HCT116 (cell line): ENCODE measurements at regions not wholly inside any gene's neighbourhood (a gene's known extent, or its start where the extent isn't known, plus 50 kb on each side); places are given as distances from the start of the nearest gene placed in this dataset.

Experiments
- ATAC-seq: fragments of 200-7000 bp; cut with Tn5 transposase; 2 replicates; pipeline ENCODE4 v1.9.1; 2020; ENCODE audit warnings: mild to moderate bottlenecking, moderate library complexity
- BruUV-seq: library from RNA; stranded (reverse); fragments of 400-500 nt; replicated peaks from 2 replicates; lab custom pipeline; 2021; lab: Mats Ljungman, UMichigan
- CTCF ChIA-PET: fragments of 300-600 bp; sonication (Branson Sonifier 250); formaldehyde crosslinking; loops from one replicate; lab custom pipeline; 2021; ENCODE audit warnings: antibody characterized with exemption; lab: Charles Lee
- POLR2A ChIA-PET: fragments of 300-600, 350-600 bp; sonication (Branson Sonifier 250); formaldehyde crosslinking; loops from one replicate; lab custom pipeline; 2021; ENCODE audit warnings: antibody characterized with exemption; lab: Charles Lee
- RAD21 ChIA-PET, 2 experiments: fragments of 300-600 bp; sonication (Branson Sonifier 250); formaldehyde crosslinking; loops; one replicate each; lab custom pipeline; 2023; ENCODE audit warnings: low total read pairs in 2 of 2; ENCODE audit not compliant: uncharacterized antibody in 2 of 2, unreplicated experiment in 2 of 2, low non-redundant PET in 1 of 2; lab: Charles Lee
- DNase-seq: peaks from one replicate; pipeline ENCODE4 v3.0.0-alpha.2; 2010; ENCODE audit warnings: low read depth, low spot score
- H2AFZ ChIP-seq: fragments of 200-600 bp; shearing (Covaris generic), sonication (generic); 2 replicates; pipeline ENCODE4 v1.6.1; 2017; ENCODE audit warnings: low read depth, mixed run types, mixed read lengths, antibody characterized with exemption, low read length; ENCODE audit not compliant: poor library complexity, severe bottlenecking
- H3K27ac ChIP-seq: 2 replicates; pipeline ENCODE4 v1.5.1; 2012; ENCODE audit warnings: low read depth, low read length
- H3K27me3 ChIP-seq: fragments of 200-600 bp; sonication (generic); 2 replicates; pipeline ENCODE4 v1.6.1; 2016; ENCODE audit warnings: mixed run types, low read length, mixed read lengths; ENCODE audit not compliant: insufficient read depth
- H3K36me3 ChIP-seq, 2 experiments: fragments of 200-500 bp in 1 of 2; fragments of 200-600 bp in 1 of 2; sonication (Bioruptor generic) in 1 of 2; sonication (generic) in 1 of 2; 2 replicates each; pipeline versions ENCODE4 v1.5.1 to v1.6.1; 2014 to 2016; ENCODE audit warnings: low read length in 2 of 2, inconsistent platforms in 1 of 2, mixed read lengths in 1 of 2, mixed run types in 1 of 2; ENCODE audit not compliant: insufficient read depth in 2 of 2, control insufficient read depth in 1 of 2
- H3K4me1 ChIP-seq, 2 experiments: fragments of 200-600 bp in 1 of 2; sonication (generic) in 1 of 2; 2 replicates each; pipeline versions ENCODE4 v1.5.1 to v1.6.1; 2012 to 2017; ENCODE audit warnings: low read length in 2 of 2, inconsistent platforms in 1 of 2, mild to moderate bottlenecking in 1 of 2, mixed read lengths in 1 of 2, mixed run types in 1 of 2, moderate library complexity in 1 of 2; ENCODE audit not compliant: insufficient read depth in 2 of 2, control insufficient read depth in 1 of 2
- H3K4me2 ChIP-seq: fragments of 200-600 bp; sonication (generic); 2 replicates; pipeline ENCODE4 v1.6.1; 2017; ENCODE audit warnings: mixed run types, low read length, mixed read lengths
- H3K4me3 ChIP-seq, 2 experiments: fragments of 200-600 bp in 1 of 2; sonication (generic) in 1 of 2; replicated peaks in 1 of 2; 2 replicates each; pipeline ENCODE4 v1.5.1; 2011 to 2016; ENCODE audit warnings: low read length in 2 of 2, control low read depth in 1 of 2, low read depth in 1 of 2, mild to moderate bottlenecking in 1 of 2, mixed read lengths in 1 of 2, mixed run types in 1 of 2
- H3K79me2 ChIP-seq: fragments of 200-600 bp; sonication (generic); 2 replicates; pipeline ENCODE4 v1.6.1; 2017; ENCODE audit warnings: mild to moderate bottlenecking, mixed run types, low read length, moderate library complexity, mixed read lengths; ENCODE audit not compliant: insufficient read depth
- H3K9ac ChIP-seq: fragments of 200-600 bp; sonication (generic); 2 replicates; pipeline ENCODE4 v1.6.1; 2016; ENCODE audit warnings: low read length, mixed read lengths
- H3K9me2 ChIP-seq: fragments of 200-600 bp; sonication (generic), shearing (Covaris generic); 2 replicates; pipeline ENCODE4 v1.6.1; 2017; ENCODE audit warnings: mixed run types, mild to moderate bottlenecking, moderate library complexity; ENCODE audit not compliant: insufficient read depth
- H3K9me3 ChIP-seq, 2 experiments: fragments of 200-500 bp in 1 of 2; fragments of 200-600 bp in 1 of 2; sonication (Bioruptor generic) in 1 of 2; sonication (generic) in 1 of 2; 2 replicates each; pipeline ENCODE4 v1.6.1; 2014 to 2017; ENCODE audit warnings: low read length in 2 of 2, mixed read lengths in 2 of 2, inconsistent platforms in 1 of 2, low read depth in 1 of 2, mild to moderate bottlenecking in 1 of 2, mixed run types in 1 of 2, moderate library complexity in 1 of 2; ENCODE audit not compliant: control insufficient read depth in 1 of 2, insufficient read depth in 1 of 2
- H4K20me1 ChIP-seq: fragments of 200-600 bp; sonication (generic), shearing (Covaris generic); 2 replicates; pipeline ENCODE4 v1.6.1; 2017; ENCODE audit warnings: mixed run types, mild to moderate bottlenecking, moderate library complexity; ENCODE audit not compliant: insufficient read depth
- CBX3 ChIP-seq: IDR thresholded peaks from 2 replicates; pipeline ENCODE4 v1.6.1; 2012; ENCODE audit warnings: low read depth
- EGR1 ChIP-seq: IDR thresholded peaks from 2 replicates; pipeline ENCODE4 v1.6.1; 2012; ENCODE audit warnings: low read depth
- ELF1 ChIP-seq: IDR thresholded peaks from 2 replicates; pipeline ENCODE4 v1.6.1; 2012; ENCODE audit warnings: low read depth, borderline replicate concordance
- EZH2phosphoT487 ChIP-seq: fragments of 200-600 bp; IDR thresholded peaks from 2 replicates; pipeline ENCODE4 v1.6.1; 2018; ENCODE audit warnings: antibody characterized with exemption, borderline replicate concordance
- FOSL1 ChIP-seq: IDR thresholded peaks from 2 replicates; pipeline ENCODE4 v1.6.1; 2012; ENCODE audit warnings: low read depth
- JUND ChIP-seq: IDR thresholded peaks from 2 replicates; pipeline ENCODE4 v1.6.1; 2012
- POLR2A ChIP-seq: IDR thresholded peaks from 2 replicates; pipeline ENCODE4 v1.7.0; 2011; ENCODE audit warnings: borderline replicate concordance; ENCODE audit not compliant: insufficient read depth, insufficient read length; ENCODE audit errors: extremely low read depth
- POLR2AphosphoS5 ChIP-seq: IDR thresholded peaks from 2 replicates; pipeline ENCODE4 v1.6.1; 2011; ENCODE audit warnings: mild to moderate bottlenecking, low read depth, low read length, moderate library complexity
- SIN3A ChIP-seq: IDR thresholded peaks from 2 replicates; pipeline ENCODE4 v1.6.1; 2012; ENCODE audit warnings: low read depth
- SP1 ChIP-seq: IDR thresholded peaks from 2 replicates; pipeline ENCODE4 v1.6.1; 2012; ENCODE audit warnings: low read depth
- SRF ChIP-seq: IDR thresholded peaks from 2 replicates; pipeline ENCODE4 v1.6.1; 2012; ENCODE audit warnings: low read depth
- TCF7L2 ChIP-seq: IDR thresholded peaks from 2 replicates; pipeline ENCODE4 v1.7.0; 2011; ENCODE audit warnings: borderline replicate concordance, inconsistent platforms; ENCODE audit not compliant: insufficient read depth, insufficient read length; ENCODE audit errors: extremely low read depth
- YY1 ChIP-seq: IDR thresholded peaks from 2 replicates; pipeline ENCODE4 v1.6.1; 2011; ENCODE audit warnings: low read length, low read depth, moderate library complexity, mild to moderate bottlenecking; ENCODE audit not compliant: insufficient replicate concordance; ENCODE audit errors: extremely low read depth
- ZFX ChIP-seq: fragments of 450-650 bp; IDR thresholded peaks from 2 replicates; pipeline ENCODE4 v1.6.1; 2017
- intact Hi-C: fragments of 100-400 bp; cut with micrococcal nuclease; formaldehyde crosslinking; loops from 2 replicates; pipeline ENCODE4 v1.10.0; 2022
- TF ChIP-seq, protein P1 (sequence below): IDR thresholded peaks from 2 replicates; pipeline ENCODE4 v1.6.1; 2011; ENCODE audit warnings: mild to moderate bottlenecking, low read length, moderate library complexity; ENCODE audit not compliant: insufficient replicate concordance; ENCODE audit errors: extremely low read depth
- TF ChIP-seq, protein P2 (sequence below), 3 experiments: fragments of 200-600 bp in 1 of 3; sonication (generic) in 1 of 3; IDR thresholded peaks in 2 of 3; conservative IDR thresholded peaks in 1 of 3; 2 replicates each; pipeline ENCODE4 v1.5.1; 2012 to 2017; ENCODE audit warnings: low read depth in 2 of 3, low read length in 2 of 3, antibody characterized with exemption in 1 of 3, borderline replicate concordance in 1 of 3, control low read depth in 1 of 3, mild to moderate bottlenecking in 1 of 3, mixed read lengths in 1 of 3, mixed run types in 1 of 3, moderate library complexity in 1 of 3; ENCODE audit not compliant: insufficient read depth in 1 of 3
- TF ChIP-seq, protein P3 (sequence below): IDR thresholded peaks from 2 replicates; pipeline ENCODE4 v1.6.1; 2012

DNA sequence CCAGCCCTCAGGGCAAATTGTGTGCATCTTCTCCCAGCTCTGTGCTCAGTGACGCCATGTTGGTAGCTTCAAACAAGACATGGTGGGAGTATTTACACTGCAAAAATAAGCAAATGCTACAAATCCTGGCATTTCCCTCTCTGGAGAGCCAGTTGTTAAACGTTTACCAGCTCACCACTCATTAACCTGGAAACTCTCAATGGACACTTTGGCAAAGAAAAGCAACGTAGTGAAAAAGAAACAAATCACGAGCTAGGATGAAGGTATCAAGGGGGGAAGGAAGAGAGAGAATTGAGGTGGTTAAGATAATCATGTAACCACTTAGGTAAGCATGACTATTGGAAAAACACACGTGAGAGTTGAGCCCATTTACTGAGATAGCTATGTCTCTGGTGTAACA is 72.5 kb downstream of the MRPS30 start:
- peaks cover 0 to 8% of the 10 kb centered on the region in 2 experiments; a peak in 2 of 4 replicates for H3K9me3 ChIP-seq
- no peaks in the 10 kb centered on the region for H4K20me1 ChIP-seq
- H3K27me3 ChIP-seq: no peaks in the 10 kb centered on the region
- ChIA-PET POLR2A (no interaction called here), CTCF (no interaction called here)
- intact Hi-C loops: no loop called here
- no peaks in the 10 kb centered on the region for H3K9me2 ChIP-seq
- DNase-seq: no peak
- H3K27ac ChIP-seq: no peak overlapping the region
- no peak overlapping the region for H3K4me2 ChIP-seq
- no TSS peak for BruUV-seq
- no peak for TF ChIP-seq TCF7L2
- no peak for TF ChIP-seq CBX3
- TF ChIP-seq, protein P1, sequence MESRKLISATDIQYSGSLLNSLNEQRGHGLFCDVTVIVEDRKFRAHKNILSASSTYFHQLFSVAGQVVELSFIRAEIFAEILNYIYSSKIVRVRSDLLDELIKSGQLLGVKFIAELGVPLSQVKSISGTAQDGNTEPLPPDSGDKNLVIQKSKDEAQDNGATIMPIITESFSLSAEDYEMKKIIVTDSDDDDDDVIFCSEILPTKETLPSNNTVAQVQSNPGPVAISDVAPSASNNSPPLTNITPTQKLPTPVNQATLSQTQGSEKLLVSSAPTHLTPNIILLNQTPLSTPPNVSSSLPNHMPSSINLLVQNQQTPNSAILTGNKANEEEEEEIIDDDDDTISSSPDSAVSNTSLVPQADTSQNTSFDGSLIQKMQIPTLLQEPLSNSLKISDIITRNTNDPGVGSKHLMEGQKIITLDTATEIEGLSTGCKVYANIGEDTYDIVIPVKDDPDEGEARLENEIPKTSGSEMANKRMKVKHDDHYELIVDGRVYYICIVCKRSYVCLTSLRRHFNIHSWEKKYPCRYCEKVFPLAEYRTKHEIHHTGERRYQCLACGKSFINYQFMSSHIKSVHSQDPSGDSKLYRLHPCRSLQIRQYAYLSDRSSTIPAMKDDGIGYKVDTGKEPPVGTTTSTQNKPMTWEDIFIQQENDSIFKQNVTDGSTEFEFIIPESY: no peak
- no peak for TF ChIP-seq EZH2phosphoT487
- no peak for TF ChIP-seq FOSL1
- TF ChIP-seq EGR1: no peak
- TF ChIP-seq SIN3A: no peak
- TF ChIP-seq, protein P2, sequence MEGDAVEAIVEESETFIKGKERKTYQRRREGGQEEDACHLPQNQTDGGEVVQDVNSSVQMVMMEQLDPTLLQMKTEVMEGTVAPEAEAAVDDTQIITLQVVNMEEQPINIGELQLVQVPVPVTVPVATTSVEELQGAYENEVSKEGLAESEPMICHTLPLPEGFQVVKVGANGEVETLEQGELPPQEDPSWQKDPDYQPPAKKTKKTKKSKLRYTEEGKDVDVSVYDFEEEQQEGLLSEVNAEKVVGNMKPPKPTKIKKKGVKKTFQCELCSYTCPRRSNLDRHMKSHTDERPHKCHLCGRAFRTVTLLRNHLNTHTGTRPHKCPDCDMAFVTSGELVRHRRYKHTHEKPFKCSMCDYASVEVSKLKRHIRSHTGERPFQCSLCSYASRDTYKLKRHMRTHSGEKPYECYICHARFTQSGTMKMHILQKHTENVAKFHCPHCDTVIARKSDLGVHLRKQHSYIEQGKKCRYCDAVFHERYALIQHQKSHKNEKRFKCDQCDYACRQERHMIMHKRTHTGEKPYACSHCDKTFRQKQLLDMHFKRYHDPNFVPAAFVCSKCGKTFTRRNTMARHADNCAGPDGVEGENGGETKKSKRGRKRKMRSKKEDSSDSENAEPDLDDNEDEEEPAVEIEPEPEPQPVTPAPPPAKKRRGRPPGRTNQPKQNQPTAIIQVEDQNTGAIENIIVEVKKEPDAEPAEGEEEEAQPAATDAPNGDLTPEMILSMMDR (IDR thresholded peaks at IDR 0.05 in 2 of 3, conservative IDR thresholded peaks at IDR 0.05 in 1 of 3; ENCODE audit: borderline replicate concordance in 1 of 3, insufficient read depth in 1 of 3, low read depth in 2 of 3, low read length in 2 of 3): no peak
- TF ChIP-seq ELF1: no peak
- TF ChIP-seq, protein P3, sequence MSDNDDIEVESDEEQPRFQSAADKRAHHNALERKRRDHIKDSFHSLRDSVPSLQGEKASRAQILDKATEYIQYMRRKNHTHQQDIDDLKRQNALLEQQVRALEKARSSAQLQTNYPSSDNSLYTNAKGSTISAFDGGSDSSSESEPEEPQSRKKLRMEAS: no peak
- TF ChIP-seq JUND: no peak
- TF ChIP-seq SRF: no peak
- no peak for TF ChIP-seq ZFX
- TF ChIP-seq YY1: no peak
- TF ChIP-seq SP1: no peak
- no peak for TF ChIP-seq POLR2A
- TF ChIP-seq POLR2AphosphoS5: no peak
- TF ChIP-seq, all 23 proteins: peak for 0
- no peak for ATAC-seq
- Histone ChIP-seq H2AFZ (no peak overlapping the region), H3K36me3 (peaks cover 0 to 18% of the 10 kb centered on the region in 2 experiments; a peak in 1 of 4 replicates), H3K4me1 (peaks cover 14 to 29% of the 10 kb centered on the region in 2 experiments), H3K4me3 (no peak overlapping the region), H3K79me2 (no peaks in the 10 kb centered on the region), H3K9ac (no peak overlapping the region)
- RAD21 ChIA-PET: no interaction called here
